GM21515 (cell line): ENCODE measurements at regions not wholly inside any gene's neighbourhood (a gene's known extent, or its start where the extent isn't known, plus 50 kb on each side); places are given as distances from the start of the nearest gene placed in this dataset.
"Not testable (repeated sequence)": the region's sequence is repeated elsewhere in the genome, so short reads cannot be mapped to it uniquely, and the experiment has no call there.

ENCODE experiments used
- ATAC-seq: cut with Tn5 transposase; IDR thresholded peaks from one replicate; pipeline ENCODE4 v1.9.1; 2021; ENCODE audit not compliant: unreplicated experiment

GRCh38 chr5:97918620-97919019 lies 735.6 kb upstream of the RIOK2 start:
- ATAC-seq, result no peak

GRCh38 chr5:97919719-97920118 lies 736.7 kb upstream of the RIOK2 start:
- no peak for ATAC-seq

- no peak for ATAC-seq
These were observed 739.7 kb upstream of the RIOK2 start for GRCh38 chr5:97922776-97923175.

GRCh38 chr5:97923496-97923895 lies 740.4 kb upstream of the RIOK2 start:
- ATAC-seq, result no peak

GRCh38 chr5:97923997-97924396 lies 741.0 kb upstream of the RIOK2 start:
- ATAC-seq, result peak; percentile 46

GRCh38 chr5:97929383-97929782 lies 746.3 kb upstream of the RIOK2 start:
- ATAC-seq, result no peak

- ATAC-seq, result no peak
These were observed 748.8 kb upstream of the RIOK2 start for GRCh38 chr5:97931829-97932228.

- no peak for ATAC-seq
These were observed 753.2 kb upstream of the RIOK2 start for GRCh38 chr5:97936231-97936630.

- ATAC-seq, result no peak
These were observed 754.8 kb upstream of the RIOK2 start for GRCh38 chr5:97937846-97938245.

GRCh38 chr5:97943036-97943435 lies 760.0 kb upstream of the RIOK2 start:
- no peak for ATAC-seq

- no peak for ATAC-seq
These were observed 768.1 kb upstream of the RIOK2 start for GRCh38 chr5:97951139-97951538.

- no peak for ATAC-seq
These were observed 772.4 kb upstream of the RIOK2 start for GRCh38 chr5:97955450-97955849.

GRCh38 chr5:97967292-97967691 lies 784.2 kb upstream of the RIOK2 start:
- no peak for ATAC-seq

- ATAC-seq, result no peak
These were observed 785.3 kb upstream of the RIOK2 start for GRCh38 chr5:97968346-97968745.

GRCh38 chr5:97979740-97980139 lies 793.7 kb upstream of the RGMB start:
- no peak for ATAC-seq

- ATAC-seq, result no peak
These were observed 793.2 kb upstream of the RGMB start for GRCh38 chr5:97980291-97980690.

- ATAC-seq, result no peak
These were observed 787.4 kb upstream of the RGMB start for GRCh38 chr5:97986069-97986468.

- ATAC-seq, result no peak
These were observed 782.2 kb upstream of the RGMB start for GRCh38 chr5:97991236-97991635.

- no peak for ATAC-seq
These were observed 774.5 kb upstream of the RGMB start for GRCh38 chr5:97998941-97999340.

GRCh38 chr5:98004463-98004862 lies 769.0 kb upstream of the RGMB start:
- no peak for ATAC-seq

GRCh38 chr5:98016771-98017170 lies 756.7 kb upstream of the RGMB start:
- no peak for ATAC-seq

- ATAC-seq, result not testable (repeated sequence)
These were observed 743.2 kb upstream of the RGMB start for GRCh38 chr5:98030273-98030672.

- ATAC-seq, result not testable (repeated sequence)
These were observed 742.4 kb upstream of the RGMB start for GRCh38 chr5:98031036-98031435.

- no peak for ATAC-seq
These were observed 742.0 kb upstream of the RGMB start for GRCh38 chr5:98031496-98031895.
